Sigmoid colon (tissue), 6 donors: ENCODE measurements at regions not wholly inside any gene's neighbourhood (a gene's known extent, or its start where the extent isn't known, plus 50 kb on each side); places are given as distances from the start of the nearest gene placed in this dataset.
"Not testable (repeated sequence)": the region's sequence is repeated elsewhere in the genome, so short reads cannot be mapped to it uniquely, and the experiment has no call there.

ENCODE experiments used
- DNase-seq: peaks from one replicate; pipeline ENCODE4 v3.0.0-alpha.2; 2019
- H3K27ac ChIP-seq, 4 donors: fragments of 200-600 bp; sonication (generic); one replicate each; pipeline ENCODE4 v1.5.1; 2016 to 2019; ENCODE audit warnings: mild to moderate bottlenecking in 1 of 4
- H3K27me3 ChIP-seq, 3 donors: fragments of 200-600 bp; sonication (generic); one replicate each; pipeline ENCODE4 v1.5.1; 2019; ENCODE audit warnings: mild to moderate bottlenecking in 1 of 3
- H3K36me3 ChIP-seq, 4 donors: fragments of 200-600 bp; sonication (generic); one replicate each; pipeline ENCODE4 v1.5.1; 2016 to 2019
- H3K4me1 ChIP-seq, 4 donors: fragments of 200-600 bp; sonication (generic); one replicate each; pipeline ENCODE4 v1.5.1; 2017 to 2019
- H3K4me3 ChIP-seq, 4 donors: fragments of 200-600 bp; sonication (generic); one replicate each; pipeline ENCODE4 v1.5.1; 2017 to 2019; ENCODE audit warnings: mild to moderate bottlenecking in 2 of 4, moderate library complexity in 1 of 4
- H3K9me3 ChIP-seq, 4 donors: fragments of 200-600 bp in 3 of 4; sonication (generic) in 3 of 4; one replicate each; pipeline versions ENCODE4 v1.5.1 to v1.6.1; 2013 to 2019
- CTCF ChIP-seq, 4 experiments: fragments of 450-650 bp in 3 of 4; fragments of 200-600 bp in 1 of 4; IDR thresholded peaks; one replicate each; pipeline ENCODE4 v1.5.1; 2016 to 2019; ENCODE audit warnings: antibody characterized with exemption in 4 of 4, mild to moderate bottlenecking in 3 of 4, moderate library complexity in 2 of 4
- EP300 ChIP-seq, 4 donors: sonication (generic); formaldehyde crosslinking; IDR thresholded peaks; one replicate each; pipeline ENCODE4 v1.6.1; 2017; ENCODE audit warnings: antibody characterized with exemption in 4 of 4
- POLR2A ChIP-seq, 2 donors: fragments of 450-650 bp; IDR thresholded peaks; one replicate each; pipeline ENCODE4 v1.6.1; 2016; ENCODE audit warnings: antibody characterized with exemption in 2 of 2, mild to moderate bottlenecking in 2 of 2, moderate library complexity in 2 of 2
- POLR2AphosphoS5 ChIP-seq, 4 donors: sonication (generic); formaldehyde crosslinking; IDR thresholded peaks; one replicate each; pipeline ENCODE4 v1.6.1; 2017; ENCODE audit warnings: antibody characterized with exemption in 4 of 4
- WGBS, 2 donors: extraction: QIAGEN DNeasy Blood & Tissue Kit; methylation state at CpG; one replicate each; pipeline ENCODE4 v1.1.7; 2013; 5-methylcytosine and 5-hydroxymethylcytosine counted together
- intact Hi-C: fragments of 100-400 bp; cut with DNase I; formaldehyde crosslinking; loops from one replicate; pipeline ENCODE4 v1.15.1; 2023
- donor health status: healthy with polysubstance abuse.
- donor health status: healthy.

GRCh38 chr4:140219567-140219966 lies 65.6 kb upstream of the MAML3 start:
- H3K4me1 ChIP-seq: no peaks in the 10 kb centered on the region
- TF ChIP-seq POLR2AphosphoS5 (IDR thresholded peaks at IDR 0.05) (no peak), EP300 (IDR thresholded peaks at IDR 0.05) (no peak), CTCF (IDR thresholded peaks at IDR 0.05) (no peak), POLR2A (IDR thresholded peaks at IDR 0.05) (no peak)
- H3K27me3 ChIP-seq: no peaks in the 10 kb centered on the region
- DNase-seq: no peak
- no peak overlapping the region for H3K4me3 ChIP-seq
- H3K36me3 ChIP-seq: no peaks in the 10 kb centered on the region
- 46 to 60% methylated on average over 2 of the region's 2 CpGs for WGBS, 2 donors
- H3K9me3 ChIP-seq: no peaks in the 10 kb centered on the region
- H3K27ac ChIP-seq: no peak overlapping the region
- intact Hi-C loops: no loop called here

GRCh38 chr4:140219070-140219469 lies 65.1 kb upstream of the MAML3 start:
- H3K27ac ChIP-seq, H3K27me3 ChIP-seq, H3K9me3 ChIP-seq, H3K4me1 ChIP-seq, intact Hi-C loops, H3K4me3 ChIP-seq, H3K36me3 ChIP-seq, DNase-seq: not testable (repeated sequence)
- WGBS, 2 donors: 68 to 85% methylated on average over 5 of the region's 5 CpGs

GRCh38 chr4:140213749-140214148 lies 59.8 kb upstream of the MAML3 start:
- intact Hi-C loops: no loop called here
- 72 to 91% methylated on average over 1 of the region's 1 CpG for WGBS, 2 donors
- Histone ChIP-seq H3K27me3 (no peaks in the 10 kb centered on the region), H3K4me3 (no peak overlapping the region), H3K9me3 (no peaks in the 10 kb centered on the region), H3K36me3 (no peaks in the 10 kb centered on the region), H3K4me1 (no peaks in the 10 kb centered on the region), H3K27ac (no peak overlapping the region)
- DNase-seq: no peak
- TF ChIP-seq EP300 (IDR thresholded peaks at IDR 0.05) (no peak), POLR2A (IDR thresholded peaks at IDR 0.05) (no peak), POLR2AphosphoS5 (IDR thresholded peaks at IDR 0.05) (no peak), CTCF (IDR thresholded peaks at IDR 0.05) (no peak)

- WGBS, 2 donors: 10 to 61% methylated on average over 3 of the region's 3 CpGs
- H3K27me3 ChIP-seq: no peaks in the 10 kb centered on the region
- no peaks in the 10 kb centered on the region for H3K36me3 ChIP-seq
- TF ChIP-seq POLR2A (IDR thresholded peaks at IDR 0.05): no peak
- TF ChIP-seq EP300 (IDR thresholded peaks at IDR 0.05): no peak
- no peak for TF ChIP-seq CTCF (IDR thresholded peaks at IDR 0.05)
- no peak for TF ChIP-seq POLR2AphosphoS5 (IDR thresholded peaks at IDR 0.05)
- no peak for DNase-seq
- intact Hi-C loops: no loop called here
- H3K4me1 ChIP-seq: no peaks in the 10 kb centered on the region
- H3K27ac ChIP-seq: no peak overlapping the region
- no peak overlapping the region for H3K4me3 ChIP-seq
- H3K9me3 ChIP-seq: no peaks in the 10 kb centered on the region
These were observed 59.1 kb upstream of the MAML3 start for GRCh38 chr4:140213116-140213515.

GRCh38 chr4:140212646-140213045 lies 58.7 kb upstream of the MAML3 start:
- WGBS, 2 donors: 18 to 66% methylated on average over 4 of the region's 4 CpGs
- Histone ChIP-seq H3K9me3 (no peaks in the 10 kb centered on the region), H3K36me3 (no peaks in the 10 kb centered on the region), H3K27me3 (no peaks in the 10 kb centered on the region), H3K4me1 (no peaks in the 10 kb centered on the region), H3K4me3 (no peak overlapping the region), H3K27ac (no peak overlapping the region)
- TF ChIP-seq CTCF (IDR thresholded peaks at IDR 0.05): no peak
- no peak for TF ChIP-seq POLR2A (IDR thresholded peaks at IDR 0.05)
- DNase-seq: no peak
- intact Hi-C loops: no loop called here
